Heart left ventricle (tissue), 13 donors: ENCODE measurements at regions not wholly inside any gene's neighbourhood (a gene's known extent, or its start where the extent isn't known, plus 50 kb on each side); places are given as distances from the start of the nearest gene placed in this dataset.

Experiments
- POLR2A ChIP-seq, 2 donors: fragments of 450-650 bp; IDR thresholded peaks; one replicate each; pipeline ENCODE4 v1.6.1; 2017; ENCODE audit warnings: antibody characterized with exemption in 2 of 2, mild to moderate bottlenecking in 2 of 2, moderate library complexity in 2 of 2
- TF ChIP-seq, protein P1 (sequence below), 12 donors: fragments of 200-600 bp; sonication (generic) in 4 of 12; IDR thresholded peaks; one replicate each; pipeline versions ENCODE4 v1.5.0 to v1.8.0; 2018 to 2022; ENCODE audit warnings: antibody characterized with exemption in 12 of 12, mild to moderate bottlenecking in 5 of 12
- donor health status: ischemic (EF 13 %, LVEDD 7.1; RV severe dilation, severe dysfunction).
- donor health status: DM: no; HTN: yes; CAD: no.
- donor health status: DM: no; HTN: no; CAD: no.
- donor health status: ischemic (EF 25% LVEDD 6.9; RV normal size, moderate dysfunction).
- donor health status: ischemic (EF 25% LVEDD 5.7; RV mildly dilated, moderate dysfunction).
- donor health status: ischemic (EF 35%, LVEDD 5.7; RV mildly dilated, moderate dysfunction).
- donor health status: nonischemic (EF 11% LVEDD 7.7; RV severe dilation, severe dysfunction).
- donor health status: DM: yes; HTN: yes; CAD: no.
- donor health status: PGD.
- donor health status: ischemic (EF 29% LVEDD 5.4; RV normal size, mild dysfunction).
- donor health status: nonischemic (EF 23%, LVEDD 6.1; RV moderate dilation, normal function).

GRCh38 chr6:167392631-167393316, 67.9 kb downstream of the TTLL2 start:
- TF ChIP-seq, protein P1, sequence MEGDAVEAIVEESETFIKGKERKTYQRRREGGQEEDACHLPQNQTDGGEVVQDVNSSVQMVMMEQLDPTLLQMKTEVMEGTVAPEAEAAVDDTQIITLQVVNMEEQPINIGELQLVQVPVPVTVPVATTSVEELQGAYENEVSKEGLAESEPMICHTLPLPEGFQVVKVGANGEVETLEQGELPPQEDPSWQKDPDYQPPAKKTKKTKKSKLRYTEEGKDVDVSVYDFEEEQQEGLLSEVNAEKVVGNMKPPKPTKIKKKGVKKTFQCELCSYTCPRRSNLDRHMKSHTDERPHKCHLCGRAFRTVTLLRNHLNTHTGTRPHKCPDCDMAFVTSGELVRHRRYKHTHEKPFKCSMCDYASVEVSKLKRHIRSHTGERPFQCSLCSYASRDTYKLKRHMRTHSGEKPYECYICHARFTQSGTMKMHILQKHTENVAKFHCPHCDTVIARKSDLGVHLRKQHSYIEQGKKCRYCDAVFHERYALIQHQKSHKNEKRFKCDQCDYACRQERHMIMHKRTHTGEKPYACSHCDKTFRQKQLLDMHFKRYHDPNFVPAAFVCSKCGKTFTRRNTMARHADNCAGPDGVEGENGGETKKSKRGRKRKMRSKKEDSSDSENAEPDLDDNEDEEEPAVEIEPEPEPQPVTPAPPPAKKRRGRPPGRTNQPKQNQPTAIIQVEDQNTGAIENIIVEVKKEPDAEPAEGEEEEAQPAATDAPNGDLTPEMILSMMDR (IDR thresholded peaks at IDR 0.05) = no peak
- no peak for TF ChIP-seq POLR2A (IDR thresholded peaks at IDR 0.05)
